SK-N-SH (cell line): ENCODE measurements at regions not wholly inside any gene's neighbourhood (a gene's known extent, or its start where the extent isn't known, plus 50 kb on each side); places are given as distances from the start of the nearest gene placed in this dataset.

Source experiments
- CTCF ChIA-PET: fragments of 300-600, 350-600 bp; formaldehyde crosslinking; extraction: SDS; loops from one replicate; lab custom pipeline; 2021; lab: Yijun Ruan, JAX
- POLR2A ChIA-PET: fragments of 350-600 bp; sonication (Branson Sonifier 250); formaldehyde crosslinking; extraction: SDS; loops from one replicate; lab custom pipeline; 2020; ENCODE audit warnings: antibody characterized with exemption, inconsistent platforms; lab: Yijun Ruan, JAX
- DNase-seq: peaks from one replicate; pipeline ENCODE4 v3.0.0; 2012
- H2AFZ ChIP-seq: fragments of 200-600 bp; sonication (generic); 2 replicates; pipeline ENCODE4 v1.8.1; 2016; ENCODE audit warnings: antibody characterized with exemption, mild to moderate bottlenecking, low read depth
- H3F3A ChIP-seq: fragments of 200-600 bp; sonication (generic); replicated peaks from 2 replicates; pipeline ENCODE3; 2016; ENCODE audit warnings: antibody characterized with exemption, mild to moderate bottlenecking; ENCODE audit not compliant: insufficient read depth
- H3K27ac ChIP-seq, 2 experiments: fragments of 200-500 bp in 1 of 2; fragments of 200-600 bp in 1 of 2; sonication (Bioruptor generic) in 1 of 2; sonication (generic), shearing (Covaris generic) in 1 of 2; 2 replicates each; pipeline versions ENCODE4 v1.5.1 to v1.6.1; 2014 to 2016; ENCODE audit warnings: low read depth in 2 of 2, inconsistent platforms in 1 of 2, low read length in 1 of 2, mild to moderate bottlenecking in 1 of 2, mixed read lengths in 1 of 2
- H3K27me3 ChIP-seq: fragments of 200-600 bp; sonication (generic), shearing (Covaris generic); 2 replicates; pipeline ENCODE4 v1.6.1; 2016; ENCODE audit warnings: mixed run types; ENCODE audit not compliant: insufficient read depth
- H3K36me3 ChIP-seq, 2 experiments: fragments of 200-500 bp in 1 of 2; fragments of 200-600 bp in 1 of 2; sonication (Bioruptor generic) in 1 of 2; sonication (generic) in 1 of 2; replicated peaks in 1 of 2; 2 replicates each; pipeline versions ENCODE3 to v1.5.1; 2014 to 2016; ENCODE audit warnings: low read length in 1 of 2, mild to moderate bottlenecking in 1 of 2; ENCODE audit not compliant: insufficient read depth in 2 of 2, control insufficient read depth in 1 of 2
- H3K4me1 ChIP-seq, 2 experiments: fragments of 200-500 bp in 1 of 2; fragments of 200-600 bp in 1 of 2; sonication (Bioruptor generic) in 1 of 2; sonication (generic), shearing (Covaris generic) in 1 of 2; 2 replicates each; pipeline versions ENCODE4 v1.5.1 to v1.6.1; 2014 to 2016; ENCODE audit warnings: low read depth in 1 of 2, low read length in 1 of 2, mixed run types in 1 of 2; ENCODE audit not compliant: insufficient read depth in 2 of 2, control insufficient read depth in 1 of 2
- H3K4me2 ChIP-seq: fragments of 200-600 bp; sonication (generic), shearing (Covaris generic); 2 replicates; pipeline ENCODE4 v1.6.1; 2017; ENCODE audit warnings: mixed run types
- H3K4me3 ChIP-seq, 2 experiments: fragments of 200-500 bp in 1 of 2; fragments of 200-600 bp in 1 of 2; sonication (Bioruptor generic) in 1 of 2; sonication (generic), shearing (Covaris generic) in 1 of 2; 2 replicates each; pipeline versions ENCODE4 v1.5.1 to v1.8.1; 2014 to 2016; ENCODE audit warnings: low read depth in 2 of 2, inconsistent platforms in 1 of 2, low read length in 1 of 2, mild to moderate bottlenecking in 1 of 2, mixed read lengths in 1 of 2, moderate library complexity in 1 of 2
- H3K79me2 ChIP-seq: fragments of 200-600 bp; sonication (generic); 2 replicates; pipeline ENCODE4 v1.8.1; 2017; ENCODE audit warnings: mild to moderate bottlenecking; ENCODE audit not compliant: insufficient read depth
- H3K9ac ChIP-seq: fragments of 200-600 bp; sonication (generic); 2 replicates; pipeline ENCODE4 v1.6.1; 2017; ENCODE audit warnings: mixed run types
- H3K9me2 ChIP-seq: fragments of 200-600 bp; sonication (generic); 2 replicates; pipeline ENCODE4 v1.6.1; 2017; ENCODE audit warnings: mixed run types
- H3K9me3 ChIP-seq: fragments of 200-600 bp; sonication (generic); 2 replicates; pipeline ENCODE4 v1.6.1; 2017; ENCODE audit warnings: mixed run types, mild to moderate bottlenecking, moderate library complexity
- H4K20me1 ChIP-seq: fragments of 200-600 bp; sonication (generic); 2 replicates; pipeline ENCODE4 v1.6.1; 2017; ENCODE audit warnings: mild to moderate bottlenecking, mixed run types; ENCODE audit not compliant: insufficient read depth
- CHD2 ChIP-seq: fragments of 150-350 bp; IDR thresholded peaks from 2 replicates; pipeline ENCODE4 v1.6.1; 2018; ENCODE audit warnings: low read length; ENCODE audit not compliant: partially characterized antibody
- CTCF ChIP-seq: fragments of 200-600 bp; sonication (generic); IDR thresholded peaks from 2 replicates; pipeline ENCODE4 v1.6.1; 2017; ENCODE audit warnings: antibody characterized with exemption, mild to moderate bottlenecking, moderate library complexity
- EP300 ChIP-seq, 2 experiments: IDR thresholded peaks; 2 replicates each; pipeline versions ENCODE4 v1.4.0 to v1.6.1; 2012; ENCODE audit warnings: borderline replicate concordance in 1 of 2, low read depth in 1 of 2, low read length in 1 of 2
- FOXM1 ChIP-seq: IDR thresholded peaks from 2 replicates; pipeline ENCODE4 v1.4.0; 2012; ENCODE audit warnings: low read depth, mild to moderate bottlenecking
- GATA2 ChIP-seq: sonication (generic); formaldehyde crosslinking; IDR thresholded peaks from 2 replicates; pipeline ENCODE4 v1.5.0; 2020; ENCODE audit warnings: mild to moderate bottlenecking, missing genetic modification reagents
- IRF3 ChIP-seq: fragments of 150-350 bp; IDR thresholded peaks from 2 replicates; pipeline ENCODE4 v1.6.1; 2016; ENCODE audit warnings: mild to moderate bottlenecking, low read depth, low read length
- JUND ChIP-seq: IDR thresholded peaks from 2 replicates; pipeline ENCODE4 v1.4.0; 2012
- PBX3 ChIP-seq: IDR thresholded peaks from 2 replicates; pipeline ENCODE4; 2012
- RAD21 ChIP-seq: IDR thresholded peaks from 2 replicates; pipeline ENCODE4 v1.6.1; 2012; ENCODE audit warnings: mild to moderate bottlenecking, low read length
- RFX5 ChIP-seq: IDR thresholded peaks from 2 replicates; pipeline ENCODE4 v1.6.1; 2012; ENCODE audit warnings: mild to moderate bottlenecking, improper control_type of control experiment, low read length
- SMC3 ChIP-seq: IDR thresholded peaks from 2 replicates; pipeline ENCODE4 v1.6.1; 2012; ENCODE audit warnings: low read depth, low read length, improper control_type of control experiment
- TAF1 ChIP-seq: IDR thresholded peaks from 2 replicates; pipeline ENCODE4 v1.6.1; 2012; ENCODE audit warnings: low read depth, mild to moderate bottlenecking, low read length, moderate library complexity, borderline replicate concordance
- TCF12 ChIP-seq: IDR thresholded peaks from 2 replicates; pipeline ENCODE4 v1.4.0; 2012
- TEAD4 ChIP-seq: IDR thresholded peaks from 2 replicates; pipeline ENCODE4 v1.4.0; 2012; ENCODE audit warnings: mild to moderate bottlenecking, borderline replicate concordance; ENCODE audit not compliant: insufficient read depth
- WGBS: methylation state at CpG from one replicate; pipeline ENCODE4 v1.1.6; 2017; ENCODE audit warnings: low lambda C conversion rate; 5-methylcytosine and 5-hydroxymethylcytosine counted together

- TF ChIP-seq CTCF, result no peak
- TF ChIP-seq EP300 (IDR thresholded peaks at IDR 0.05; ENCODE audit: borderline replicate concordance in 1 of 2, low read depth in 1 of 2, low read length in 1 of 2), result no peak
Measured at GRCh38 chr12:17159506-17160300, 553.7 kb upstream of the LMO3 start (continued).

GRCh38 chr12:17158201-17158600, 552.2 kb upstream of the LMO3 start:
- Histone ChIP-seq H3K4me3 (no peak overlapping the region), H3K79me2 (no peaks in the 10 kb centered on the region), H3K27ac (no peak overlapping the region), H3K27me3 (no peaks in the 10 kb centered on the region), H3K9me3 (no peaks in the 10 kb centered on the region), H3K36me3 (no peaks in the 10 kb centered on the region), H3K4me1 (no peaks in the 10 kb centered on the region), H2AFZ (no peak overlapping the region), H3K4me2 (no peak overlapping the region), H4K20me1 (no peaks in the 10 kb centered on the region), H3K9ac (no peak overlapping the region), H3K9me2 (no peaks in the 10 kb centered on the region), H3F3A (no peaks in the 10 kb centered on the region)
- TF ChIP-seq FOXM1 (no peak), RAD21 (no peak), IRF3 (no peak), TAF1 (no peak), SMC3 (no peak), GATA2 (CRISPR knock-in tag) (no peak), RFX5 (no peak), TCF12 (no peak), TEAD4 (no peak), PBX3 (no peak), CHD2 (no peak), JUND (no peak)
- ChIA-PET CTCF (no interaction called here), POLR2A (no interaction called here)
- DNase-seq, result no peak
- WGBS, result 25% methylated on average over 1 of the region's 1 CpG
